GM12878 (cell line): ENCODE measurements at regions not wholly inside any gene's neighbourhood (a gene's known extent, or its start where the extent isn't known, plus 50 kb on each side); places are given as distances from the start of the nearest gene placed in this dataset.

Experiments
- ATAC-seq: fragments of 200-7000 bp; cut with Tn5 transposase; 3 replicates; pipeline ENCODE4 v1.9.1; 2020; ENCODE audit warnings: mild to moderate bottlenecking, moderate library complexity
- BruUV-seq: library from RNA; stranded (reverse); fragments of 400-500 nt; replicated peaks from 2 replicates; lab custom pipeline; 2021; lab: Mats Ljungman, UMichigan
- CTCF ChIA-PET: fragments of 300-600 bp; sonication (Branson Sonifier 250); formaldehyde crosslinking; extraction: SDS; loops from one replicate; lab custom pipeline; 2021; ENCODE audit warnings: inconsistent platforms; lab: Yijun Ruan, JAX
- POLR2A ChIA-PET: fragments of 350-600 bp; formaldehyde crosslinking; extraction: SDS; loops from one replicate; lab custom pipeline; 2021; ENCODE audit warnings: inconsistent platforms; lab: Charles Lee
- RAD21 ChIA-PET: fragments of 300-600 bp; sonication (Branson Sonifier 250); formaldehyde crosslinking; loops from one replicate; lab custom pipeline; 2023; ENCODE audit warnings: antibody characterized with exemption; ENCODE audit not compliant: unreplicated experiment; lab: Charles Lee
- SMC1A ChIA-PET: fragments of 300-600 bp; sonication (Branson Sonifier 250); formaldehyde crosslinking; loops from one replicate; lab custom pipeline; 2023; ENCODE audit not compliant: unreplicated experiment, uncharacterized antibody; lab: Charles Lee
- DNase-seq: peaks from one replicate; pipeline ENCODE4 v3.0.0-alpha.2; 2011; ENCODE audit warnings: low read depth, low spot score
- FAIRE-seq: peaks from 3 replicates; lab custom pipeline; 2011; peaks lifted over from hg19 to GRCh38; lab: Jason Lieb, UNC
- H2AFZ ChIP-seq: 2 replicates; pipeline ENCODE4 v1.6.0; 2011; ENCODE audit warnings: low read depth, low read length, control low read depth; ENCODE audit not compliant: control insufficient read depth
- H3K27ac ChIP-seq: 2 replicates; pipeline ENCODE4 v1.5.1; 2011; ENCODE audit warnings: control low read depth; ENCODE audit not compliant: control insufficient read depth, insufficient read depth
- H3K27me3 ChIP-seq, 2 experiments: replicated peaks in 1 of 2; 2 replicates each; pipeline versions ENCODE4 v1.6.0 to v1.6.1; 2011; ENCODE audit warnings: low read length in 1 of 2; ENCODE audit not compliant: control insufficient read depth in 2 of 2, insufficient read depth in 2 of 2
- H3K36me3 ChIP-seq, 2 experiments: 2 replicates each; pipeline ENCODE4 v1.5.1; 2011; ENCODE audit warnings: low read length in 1 of 2; ENCODE audit not compliant: control insufficient read depth in 2 of 2, insufficient read depth in 2 of 2
- H3K4me1 ChIP-seq: 2 replicates; pipeline ENCODE4 v1.6.1; 2011; ENCODE audit warnings: mild to moderate bottlenecking, low read length, moderate library complexity, mixed read lengths; ENCODE audit not compliant: control insufficient read depth, insufficient read depth
- H3K4me2 ChIP-seq: 2 replicates; pipeline ENCODE4 v1.6.0; 2011; ENCODE audit warnings: control low read depth; ENCODE audit not compliant: control insufficient read depth, insufficient read depth
- H3K4me3 ChIP-seq: fragments of 200-600 bp; sonication (generic); 2 replicates; pipeline ENCODE4 v1.5.1; 2016
- H3K79me2 ChIP-seq: 2 replicates; pipeline ENCODE4 v1.6.0; 2011; ENCODE audit warnings: low read length; ENCODE audit not compliant: control insufficient read depth, insufficient read depth
- H3K9ac ChIP-seq: 2 replicates; pipeline ENCODE4 v1.8.0; 2011; ENCODE audit warnings: low read length, control low read depth, mixed read lengths; ENCODE audit not compliant: control insufficient read depth, insufficient read depth
- H3K9me3 ChIP-seq: replicated peaks from 3 replicates; pipeline ENCODE4 v1.5.1; 2011; ENCODE audit warnings: mild to moderate bottlenecking, low read length; ENCODE audit not compliant: control insufficient read depth, insufficient read depth
- H4K20me1 ChIP-seq: 2 replicates; pipeline ENCODE4 v1.6.0; 2011; ENCODE audit not compliant: control insufficient read depth, insufficient read depth
- IKZF1 ChIP-seq: fragments of 450-650 bp; conservative IDR thresholded peaks from 2 replicates; pipeline ENCODE4 v1.6.1; 2017; ENCODE audit warnings: antibody characterized with exemption, mild to moderate bottlenecking
- MYC ChIP-seq: IDR thresholded peaks from 2 replicates; pipeline ENCODE4 v1.6.1; 2011; ENCODE audit warnings: mild to moderate bottlenecking, low read length, moderate library complexity, inconsistent platforms; ENCODE audit not compliant: insufficient read depth, insufficient replicate concordance, insufficient read length, severe bottlenecking
- NR2F1 ChIP-seq: fragments of 450-650 bp; conservative IDR thresholded peaks from 2 replicates; pipeline ENCODE4 v1.6.1; 2017; ENCODE audit warnings: mild to moderate bottlenecking
- SMAD5 ChIP-seq: IDR thresholded peaks from 2 replicates; pipeline ENCODE4 v1.6.1; 2016; ENCODE audit warnings: antibody characterized with exemption, low read depth
- ZNF687 ChIP-seq: fragments of 450-650 bp; IDR thresholded peaks from 2 replicates; pipeline ENCODE4 v1.6.1; 2017; ENCODE audit warnings: mild to moderate bottlenecking, moderate library complexity
- ZSCAN29 ChIP-seq: fragments of 450-650 bp; IDR thresholded peaks from 2 replicates; pipeline ENCODE4 v1.6.1; 2017; ENCODE audit warnings: mild to moderate bottlenecking, moderate library complexity
- ZZZ3 ChIP-seq: IDR thresholded peaks from 2 replicates; pipeline ENCODE4 v1.6.1; 2011; ENCODE audit warnings: low read depth; ENCODE audit not compliant: control insufficient read depth, insufficient read length
- in situ Hi-C: fragments of 300-500 bp; cut with MboI; formaldehyde crosslinking; loops from 9 replicates; pipeline ENCODE4 v1.14.3; 2018; ENCODE audit warnings: mixed read lengths
- intact Hi-C: fragments of 100-400 bp; cut with micrococcal nuclease; formaldehyde crosslinking; loops from one replicate; pipeline ENCODE4 v1.14.2; 2022; ENCODE audit not compliant: unreplicated experiment
- TF ChIP-seq, protein P1 (sequence below): IDR thresholded peaks from 2 replicates; pipeline ENCODE4 v1.6.1; 2012; ENCODE audit warnings: low read depth, low read length, improper control_type of control experiment

GRCh38 chr6:62976566-62976965 lies 234.7 kb upstream of the FKBP1C start:
- FAIRE-seq = no peak
- ChIA-PET CTCF (interaction anchor here (0.7 to 1.6 kb wide), 2 partner anchors 12 to 53 kb away, joined by 3 read pairs; no protein-coding TSS in a partner anchor), POLR2A (interaction anchor here (1.1 kb wide), 1 partner anchor 119 kb away, joined by 3 read pairs; no protein-coding TSS in a partner anchor)

More at GRCh38 chr6:62976566-62976965, 234.7 kb upstream of the FKBP1C start:
- Histone ChIP-seq H3K79me2 (no peaks in the 10 kb centered on the region), H3K9ac (no peak overlapping the region), H4K20me1 (no peaks in the 10 kb centered on the region), H2AFZ (no peak overlapping the region), H3K27me3 (no peaks in the 10 kb centered on the region), H3K9me3 (no peaks in the 10 kb centered on the region), H3K27ac (no peak overlapping the region), H3K4me3 (no peak overlapping the region), H3K4me2 (no peak overlapping the region), H3K36me3 (no peaks in the 10 kb centered on the region), H3K4me1 (no peaks in the 10 kb centered on the region)
- intact Hi-C loops = loop anchor here (10.0 kb wide), 2 partner anchors 212 to 538 kb away; no protein-coding TSS in a partner anchor
- DNase-seq = no peak
- BruUV-seq = no TSS peak
- no peak for TF ChIP-seq NR2F1
- TF ChIP-seq ZSCAN29 = no peak
- no peak for TF ChIP-seq MYC
- TF ChIP-seq, protein P1, sequence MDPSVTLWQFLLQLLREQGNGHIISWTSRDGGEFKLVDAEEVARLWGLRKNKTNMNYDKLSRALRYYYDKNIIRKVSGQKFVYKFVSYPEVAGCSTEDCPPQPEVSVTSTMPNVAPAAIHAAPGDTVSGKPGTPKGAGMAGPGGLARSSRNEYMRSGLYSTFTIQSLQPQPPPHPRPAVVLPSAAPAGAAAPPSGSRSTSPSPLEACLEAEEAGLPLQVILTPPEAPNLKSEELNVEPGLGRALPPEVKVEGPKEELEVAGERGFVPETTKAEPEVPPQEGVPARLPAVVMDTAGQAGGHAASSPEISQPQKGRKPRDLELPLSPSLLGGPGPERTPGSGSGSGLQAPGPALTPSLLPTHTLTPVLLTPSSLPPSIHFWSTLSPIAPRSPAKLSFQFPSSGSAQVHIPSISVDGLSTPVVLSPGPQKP = no peak
- TF ChIP-seq ZNF687 = no peak
- TF ChIP-seq SMAD5 = no peak
- TF ChIP-seq IKZF1 = no peak
- TF ChIP-seq ZZZ3 = no peak
- ChIA-PET SMC1A (interaction anchor here (1.0 to 1.4 kb wide), 3 partner anchors 14 to 21 kb away, joined by 3 read pairs; no protein-coding TSS in a partner anchor), RAD21 (interaction anchor here (1.0 kb wide), 1 partner anchor 119 kb away, joined by 4 read pairs; no protein-coding TSS in a partner anchor)
- in situ Hi-C loops = no loop called here
- no peak for ATAC-seq
